Non-pigmented ciliary epithelial cell (primary cell): ENCODE measurements at regions not wholly inside any gene's neighbourhood (a gene's known extent, or its start where the extent isn't known, plus 50 kb on each side); places are given as distances from the start of the nearest gene placed in this dataset.

Source experiments
- DNase-seq: peaks from one replicate; pipeline ENCODE4 v3.0.0-alpha.2; 2010; ENCODE audit warnings: low read depth

GRCh38 chr2:7598402-7598801 is 681.2 kb downstream of the RNF144A start:
- no peak for DNase-seq

DNA sequence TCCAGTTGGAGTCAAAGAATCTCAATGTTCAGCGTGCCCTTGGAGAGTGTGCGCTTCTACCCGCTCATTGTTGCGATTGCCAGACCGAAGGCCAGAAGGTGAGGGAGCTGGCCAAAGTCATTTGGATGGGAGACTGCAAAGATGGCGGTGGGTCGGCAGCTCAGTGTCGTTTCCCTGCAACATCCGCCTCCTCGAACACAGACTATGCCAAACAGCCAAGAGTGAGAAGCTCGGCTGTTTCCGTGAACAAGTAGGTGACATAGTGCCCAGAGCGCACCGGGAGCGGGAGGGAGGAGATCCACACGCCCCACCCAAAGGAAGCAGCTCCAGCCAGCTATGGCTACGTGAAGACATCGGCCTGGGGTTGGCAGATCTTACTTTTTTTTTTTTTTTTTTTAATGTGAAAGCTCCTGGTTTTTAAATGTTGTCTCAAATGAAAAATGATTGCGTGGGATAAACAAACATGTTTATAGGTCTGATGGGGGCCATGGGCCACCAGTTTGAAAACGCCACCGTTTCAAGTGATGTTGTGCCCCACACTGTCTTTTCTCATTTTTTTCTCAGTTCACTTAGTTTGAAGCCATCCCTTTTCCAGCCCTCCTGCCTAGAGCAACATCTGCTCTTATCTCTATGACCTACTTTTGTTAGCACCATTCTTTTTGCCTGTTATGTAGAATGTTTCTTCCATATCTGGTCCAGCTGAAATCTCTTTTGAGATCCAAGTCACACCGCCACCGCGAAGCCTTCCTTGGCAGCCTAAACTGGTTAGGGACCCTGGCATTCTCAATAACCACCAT is 682.4 kb downstream of the RNF144A start:
- DNase-seq: no peak

DNA sequence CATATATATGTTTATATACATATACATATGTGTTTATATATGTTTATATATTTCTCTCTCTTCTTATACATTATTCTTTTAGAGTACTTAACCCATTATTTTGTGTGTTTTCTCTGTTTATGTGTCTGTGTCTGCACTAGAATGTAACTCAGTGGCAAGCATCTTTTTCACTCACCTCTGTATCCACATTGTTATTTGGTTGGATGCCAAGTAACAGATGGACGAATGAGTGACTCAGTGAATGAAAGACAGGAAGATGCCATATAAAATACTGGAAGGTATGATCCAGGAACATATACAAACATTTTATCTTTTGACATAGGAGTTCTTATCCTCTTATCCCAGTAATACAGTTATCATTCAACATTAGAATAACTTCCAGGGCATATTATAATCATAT is 684.8 kb downstream of the RNF144A start:
- no peak for DNase-seq

DNA sequence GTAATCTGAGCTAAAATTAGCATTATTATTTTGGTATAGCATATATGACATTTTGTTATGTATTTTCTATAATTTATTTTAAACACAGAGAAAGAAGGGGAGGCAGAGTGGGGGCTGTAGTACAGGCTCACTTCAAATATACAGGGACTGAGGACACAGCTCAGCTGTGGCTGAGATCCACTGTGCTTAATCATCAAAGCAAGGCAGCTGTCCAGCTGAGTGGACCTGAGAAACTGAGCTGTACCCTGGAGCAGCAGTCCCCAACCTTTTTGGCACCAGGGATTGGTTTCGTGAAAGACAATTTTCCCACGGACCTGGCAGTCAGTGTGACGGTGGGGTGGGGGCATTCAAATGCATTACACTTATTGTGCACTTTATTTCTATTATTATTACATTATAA is 687.2 kb downstream of the RNF144A start:
- no peak for DNase-seq

DNA sequence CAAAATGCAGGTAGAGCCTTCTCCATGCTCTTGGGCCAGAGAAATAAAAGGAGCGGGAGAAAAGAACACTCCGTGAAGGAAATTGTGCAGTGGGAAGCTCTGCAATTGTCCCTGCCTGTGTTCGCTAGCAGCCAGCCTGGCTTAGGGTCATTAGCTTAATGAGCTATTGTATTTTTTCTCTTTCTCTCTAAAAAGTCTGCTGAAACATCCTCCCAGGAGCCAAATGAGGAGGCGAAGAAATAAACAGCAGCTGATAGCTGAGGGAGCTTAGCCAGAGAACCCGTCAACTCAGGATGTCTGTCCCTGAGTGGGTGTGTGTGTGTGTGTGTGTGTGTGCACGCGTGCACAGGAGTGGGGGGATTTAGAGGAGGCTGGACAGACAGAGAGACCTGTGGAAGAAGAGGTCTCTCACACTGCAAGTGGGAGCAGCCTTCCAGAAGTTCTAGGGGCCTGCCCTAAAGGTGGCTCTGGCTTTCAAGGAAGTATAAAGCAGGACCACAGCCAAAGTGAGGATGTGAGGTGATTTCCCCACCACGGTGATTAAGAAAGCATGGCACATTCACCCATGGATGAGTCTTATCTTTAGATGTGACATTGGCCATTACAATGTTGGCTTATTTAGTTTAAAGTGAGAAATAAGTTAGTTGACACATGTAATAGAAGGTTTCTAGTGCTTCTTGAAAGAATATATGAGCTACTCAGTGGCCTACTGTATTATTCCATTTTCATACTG is 690.4 kb downstream of the RNF144A start:
- DNase-seq: no peak

- DNase-seq: no peak
Measured at GRCh38 chr2:7609556-7609955, 692.3 kb downstream of the RNF144A start.

GRCh38 chr2:7609974-7610373 is 692.8 kb downstream of the RNF144A start:
- DNase-seq: no peak

- no peak for DNase-seq
Measured at GRCh38 chr2:7611750-7612149, 694.5 kb downstream of the RNF144A start.

DNA sequence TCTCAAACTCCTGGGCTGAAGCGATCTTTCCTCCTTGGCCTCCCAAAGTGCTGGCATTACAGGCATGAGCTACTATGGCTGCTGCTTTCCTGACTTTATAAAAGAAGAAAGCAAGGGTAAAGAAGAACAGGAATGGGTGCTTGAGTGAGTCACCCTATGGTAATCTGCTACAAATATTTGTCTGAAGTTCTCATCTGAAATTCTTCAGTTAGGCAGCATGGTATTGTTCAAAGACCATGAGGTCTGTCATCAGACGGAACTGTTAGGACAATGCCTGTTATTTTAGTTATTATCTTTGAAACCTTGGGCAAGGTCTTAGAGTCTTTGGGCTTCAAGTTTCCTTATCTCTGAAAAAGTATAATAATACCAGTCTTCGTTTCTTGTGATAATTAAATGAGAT is 695.8 kb downstream of the RNF144A start:
- peak; percentile 15 for DNase-seq

- no peak for DNase-seq
Measured at GRCh38 chr2:7613831-7614230, 696.6 kb downstream of the RNF144A start.

GRCh38 chr2:7618031-7618430 is 700.8 kb downstream of the RNF144A start:
- no peak for DNase-seq

- DNase-seq: no peak
Measured at GRCh38 chr2:7619203-7619970, 702.2 kb downstream of the RNF144A start.

- DNase-seq: no peak
Measured at GRCh38 chr2:7620255-7620654, 703.0 kb downstream of the RNF144A start.

DNA sequence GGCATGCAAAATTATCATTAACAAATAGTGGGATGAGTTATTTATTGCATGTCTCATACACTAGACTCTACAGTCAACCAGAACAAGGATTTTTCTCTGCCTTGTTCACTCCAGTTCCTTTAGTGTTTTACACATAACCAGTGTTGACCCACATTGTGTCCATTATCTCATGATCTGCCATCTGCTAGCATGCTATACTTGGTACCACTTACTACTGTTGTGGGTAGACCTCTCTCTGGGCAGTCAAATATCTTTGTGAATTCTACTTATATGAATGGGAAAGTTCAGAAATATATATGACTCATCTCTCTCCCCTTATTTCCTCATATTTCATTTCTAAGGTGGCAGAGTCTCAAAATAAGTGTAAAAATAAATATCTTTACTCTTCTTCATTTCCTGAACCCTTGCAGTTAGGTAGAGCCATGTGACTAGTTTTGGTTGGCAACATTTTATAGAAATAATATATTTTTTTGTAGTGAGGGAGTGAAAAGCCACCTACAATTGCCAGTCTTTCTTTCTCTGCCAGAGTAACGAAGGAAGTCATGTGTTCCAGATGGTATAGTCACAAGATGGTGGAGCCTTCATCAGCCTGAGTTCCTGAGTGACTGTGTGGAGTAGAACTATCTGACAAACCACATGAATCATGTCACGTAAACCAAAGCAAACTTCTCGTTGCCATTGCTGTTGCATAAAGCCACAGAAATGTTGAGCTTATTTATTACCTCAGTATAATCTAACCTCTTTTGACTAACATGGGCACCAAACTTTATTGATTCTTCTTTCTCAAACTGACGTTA is 704.0 kb downstream of the RNF144A start:
- no peak for DNase-seq

- no peak for DNase-seq
Measured at GRCh38 chr2:7625392-7626138, 708.4 kb downstream of the RNF144A start.

DNA sequence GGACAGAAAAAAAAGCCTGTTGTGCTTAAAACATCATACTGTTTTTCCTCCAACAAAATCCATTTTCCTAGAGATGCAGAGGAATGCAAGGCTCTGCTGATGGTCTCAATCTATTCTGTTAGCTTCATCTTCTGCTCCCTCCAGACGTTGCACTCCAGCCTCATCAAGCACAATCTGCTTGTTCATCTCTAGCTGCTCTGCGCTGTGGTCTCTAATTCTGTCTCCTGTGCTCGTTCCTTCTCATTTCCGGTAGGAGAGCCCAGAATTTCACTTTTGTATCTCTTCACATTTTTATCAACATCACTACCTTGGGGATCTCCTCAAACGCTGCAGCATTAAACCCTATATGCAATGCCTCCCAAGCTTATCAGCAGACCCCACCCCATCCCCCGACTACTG is 708.9 kb downstream of the RNF144A start:
- no peak for DNase-seq

DNA sequence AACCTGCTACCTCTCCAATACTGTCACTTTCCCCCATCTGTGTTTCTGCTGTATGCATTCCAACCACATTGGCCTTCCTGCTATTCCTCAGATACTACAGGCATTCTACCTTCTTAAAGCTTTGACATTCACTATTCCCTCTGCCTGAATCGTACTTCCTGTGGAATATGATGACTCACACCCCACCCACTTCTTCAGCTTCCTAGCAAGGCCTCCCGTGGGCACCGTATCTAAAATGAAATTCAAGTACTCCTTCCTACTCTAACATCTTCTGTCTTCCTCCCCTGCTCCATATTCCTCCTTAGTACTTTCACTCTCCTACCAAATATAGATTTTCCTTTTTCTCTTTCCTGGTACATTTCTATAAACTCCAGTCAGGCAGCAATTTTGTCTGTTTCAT is 710.4 kb downstream of the RNF144A start:
- peak; percentile 13 for DNase-seq

DNA sequence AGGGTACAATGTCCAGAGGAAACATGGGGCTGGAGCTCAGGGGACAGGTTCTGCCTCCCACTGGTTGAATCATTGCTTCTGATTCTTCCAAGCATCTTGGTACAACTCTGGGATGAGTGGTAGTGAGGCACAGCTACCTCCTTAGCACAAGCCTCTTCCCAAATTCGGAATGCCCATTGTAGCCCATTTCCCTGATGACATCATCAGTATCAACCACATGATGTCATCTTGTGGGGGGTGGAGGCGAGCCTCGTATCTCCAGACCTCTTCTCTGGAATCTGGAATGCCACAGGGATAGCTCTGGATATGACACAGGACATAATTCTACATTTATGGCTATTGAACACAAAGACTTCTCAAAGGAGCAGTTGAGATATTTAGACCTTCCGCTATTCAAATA is 715.2 kb downstream of the RNF144A start:
- no peak for DNase-seq

DNA sequence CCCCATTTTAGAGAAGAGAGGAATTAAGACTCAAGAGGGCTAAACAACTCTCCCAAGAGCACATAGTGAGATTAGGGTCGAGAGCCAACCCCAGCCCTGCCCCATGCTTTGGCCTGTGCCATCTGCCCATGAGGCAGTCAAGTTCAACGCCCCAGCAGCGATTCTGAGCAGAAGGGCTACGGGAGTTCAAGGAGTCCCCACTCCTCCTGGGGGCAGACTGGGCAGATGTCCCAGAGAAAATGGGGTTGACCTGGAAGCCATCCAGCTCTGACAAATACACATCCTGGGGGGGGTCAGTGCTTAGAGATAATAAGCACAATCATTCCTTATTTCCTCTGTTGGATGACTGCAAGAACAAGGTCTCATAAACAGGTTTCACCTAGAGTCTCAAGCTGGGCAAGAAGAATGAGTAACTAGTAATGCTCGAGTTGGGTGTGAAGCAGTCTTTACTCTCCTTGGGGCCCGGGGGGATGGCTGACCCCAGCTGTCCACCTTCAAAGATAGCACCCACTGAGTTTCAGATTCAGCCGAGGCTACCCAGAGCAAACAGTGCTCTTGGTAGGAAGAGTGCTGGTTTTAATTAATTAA is 716.4 kb downstream of the RNF144A start:
- no peak for DNase-seq

DNA sequence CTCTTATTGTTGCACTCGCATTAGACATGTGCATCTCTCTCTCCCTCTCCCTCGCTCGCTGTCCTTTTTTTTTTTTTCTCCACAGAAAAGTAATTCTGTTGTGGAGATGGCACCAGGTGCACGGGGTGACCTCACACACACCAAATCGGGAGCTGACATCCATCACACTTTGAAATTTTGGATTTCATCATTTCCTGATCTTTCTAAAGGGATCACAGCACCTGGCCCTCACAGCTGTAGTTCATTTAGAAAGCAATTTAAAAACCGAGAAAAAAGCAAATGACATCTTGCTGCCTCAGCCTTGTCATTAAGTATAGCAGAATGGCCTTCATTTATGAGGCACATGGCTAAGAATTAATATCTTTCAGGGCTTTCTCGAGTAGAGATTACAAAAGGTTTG is 717.2 kb downstream of the RNF144A start:
- no peak for DNase-seq

DNA sequence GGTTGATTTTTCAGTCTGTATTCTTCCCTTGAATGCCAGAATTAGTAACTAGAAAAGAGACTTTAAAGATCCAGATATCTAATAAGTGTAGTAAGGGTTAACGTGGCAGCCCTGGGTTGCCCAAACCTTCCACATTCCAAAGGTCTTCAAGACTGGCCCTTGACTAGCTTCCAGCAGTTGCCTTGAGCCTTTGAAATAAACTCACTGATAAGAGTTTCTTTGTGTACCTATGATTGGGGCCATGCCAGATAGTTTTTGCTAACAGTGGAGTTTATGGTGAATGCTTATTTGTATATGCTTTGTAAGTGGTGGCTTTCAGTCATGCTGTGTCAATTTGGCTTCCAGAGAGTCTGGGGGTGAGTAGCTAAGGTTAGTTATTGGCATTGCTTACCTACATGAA is 722.3 kb downstream of the RNF144A start:
- no peak for DNase-seq
